ENCODE measurements at regions not wholly inside any gene's neighbourhood (a gene's known extent, or its start where the extent isn't known, plus 50 kb on each side); places are given as distances from the start of the nearest gene placed in this dataset.

GRCh38 chr4:149985981-149986380 is 92.3 kb upstream of the DCLK2 start:
- CTCF ChIA-PET: no interaction called here
- H2AFZ ChIP-seq: no peak overlapping the region
- no peak overlapping the region for H3K27ac ChIP-seq
- H3K9me2 ChIP-seq (ENCODE audit: insufficient read depth): no peaks in the 10 kb centered on the region
- no peaks in the 10 kb centered on the region for H3K9me3 ChIP-seq (ENCODE audit: insufficient read depth, low read depth)
- intact Hi-C loops (cut with micrococcal nuclease; ENCODE audit: unreplicated experiment): no loop called here
- no peaks in the 10 kb centered on the region for H3F3A ChIP-seq (ENCODE audit: insufficient read depth, low read depth)
- BruUV-seq (replicated peaks): no TSS peak
- POLR2A ChIA-PET (ENCODE audit: unreplicated experiment): no interaction called here
- no peak overlapping the region for H3K4me2 ChIP-seq
- H3K79me2 ChIP-seq (ENCODE audit: low read depth): no peaks in the 10 kb centered on the region
- TF ChIP-seq, protein P1, sequence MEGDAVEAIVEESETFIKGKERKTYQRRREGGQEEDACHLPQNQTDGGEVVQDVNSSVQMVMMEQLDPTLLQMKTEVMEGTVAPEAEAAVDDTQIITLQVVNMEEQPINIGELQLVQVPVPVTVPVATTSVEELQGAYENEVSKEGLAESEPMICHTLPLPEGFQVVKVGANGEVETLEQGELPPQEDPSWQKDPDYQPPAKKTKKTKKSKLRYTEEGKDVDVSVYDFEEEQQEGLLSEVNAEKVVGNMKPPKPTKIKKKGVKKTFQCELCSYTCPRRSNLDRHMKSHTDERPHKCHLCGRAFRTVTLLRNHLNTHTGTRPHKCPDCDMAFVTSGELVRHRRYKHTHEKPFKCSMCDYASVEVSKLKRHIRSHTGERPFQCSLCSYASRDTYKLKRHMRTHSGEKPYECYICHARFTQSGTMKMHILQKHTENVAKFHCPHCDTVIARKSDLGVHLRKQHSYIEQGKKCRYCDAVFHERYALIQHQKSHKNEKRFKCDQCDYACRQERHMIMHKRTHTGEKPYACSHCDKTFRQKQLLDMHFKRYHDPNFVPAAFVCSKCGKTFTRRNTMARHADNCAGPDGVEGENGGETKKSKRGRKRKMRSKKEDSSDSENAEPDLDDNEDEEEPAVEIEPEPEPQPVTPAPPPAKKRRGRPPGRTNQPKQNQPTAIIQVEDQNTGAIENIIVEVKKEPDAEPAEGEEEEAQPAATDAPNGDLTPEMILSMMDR (conservative IDR thresholded peaks at IDR 0.05): no peak
- TF ChIP-seq EZH2 (IDR thresholded peaks at IDR 0.05; ENCODE audit: low read depth): no peak
- no peak for DNase-seq
- no peaks in the 10 kb centered on the region for H3K27me3 ChIP-seq (ENCODE audit: insufficient read depth, low read depth)
- H4K20me1 ChIP-seq (ENCODE audit: insufficient read depth): no peaks in the 10 kb centered on the region
- no peaks in the 10 kb centered on the region for H3K4me1 ChIP-seq (replicated peaks; ENCODE audit: insufficient read depth)
- H3K36me3 ChIP-seq (ENCODE audit: low read depth): no peaks in the 10 kb centered on the region
- H3K4me3 ChIP-seq: no peak overlapping the region

- POLR2A ChIA-PET (ENCODE audit: unreplicated experiment): no interaction called here
- BruUV-seq (replicated peaks): no TSS peak
Measured at GRCh38 chr4:149986917-149987316, 91.3 kb upstream of the DCLK2 start.

GRCh38 chr4:149987330-149988086 is 90.7 kb upstream of the DCLK2 start:
- Histone ChIP-seq H3K4me1 (replicated peaks; ENCODE audit: insufficient read depth) (no peaks in the 10 kb centered on the region), H3K27me3 (ENCODE audit: insufficient read depth, low read depth) (no peaks in the 10 kb centered on the region), H3K27ac (no peak overlapping the region), H3K36me3 (ENCODE audit: low read depth) (no peaks in the 10 kb centered on the region), H3K4me3 (no peak overlapping the region), H3K9me3 (ENCODE audit: insufficient read depth, low read depth) (no peaks in the 10 kb centered on the region), H3K4me2 (no peak overlapping the region), H3K9me2 (ENCODE audit: insufficient read depth) (no peaks in the 10 kb centered on the region), H2AFZ (no peak overlapping the region), H3F3A (ENCODE audit: insufficient read depth, low read depth) (no peaks in the 10 kb centered on the region), H4K20me1 (ENCODE audit: insufficient read depth) (no peaks in the 10 kb centered on the region), H3K79me2 (ENCODE audit: low read depth) (no peaks in the 10 kb centered on the region)
- no peak for DNase-seq
- ChIA-PET CTCF (interaction anchor here (0.6 kb wide), 1 partner anchor 21 kb away, joined by 4 read pairs; no protein-coding TSS in a partner anchor), POLR2A (ENCODE audit: unreplicated experiment) (no interaction called here)
- intact Hi-C loops (cut with micrococcal nuclease; ENCODE audit: unreplicated experiment): no loop called here
- TF ChIP-seq, protein P1 (conservative IDR thresholded peaks at IDR 0.05): no peak
- TF ChIP-seq EZH2 (IDR thresholded peaks at IDR 0.05; ENCODE audit: low read depth): no peak
- BruUV-seq (replicated peaks): no TSS peak

More at GRCh38 chr4:149986917-149987316, 91.3 kb upstream of the DCLK2 start:
- Histone ChIP-seq H3K4me1 (replicated peaks; ENCODE audit: insufficient read depth) (no peaks in the 10 kb centered on the region), H3K27ac (no peak overlapping the region), H2AFZ (no peak overlapping the region), H3K4me2 (no peak overlapping the region), H3K79me2 (ENCODE audit: low read depth) (no peaks in the 10 kb centered on the region), H3K36me3 (ENCODE audit: low read depth) (no peaks in the 10 kb centered on the region), H3F3A (ENCODE audit: insufficient read depth, low read depth) (no peaks in the 10 kb centered on the region), H3K9me2 (ENCODE audit: insufficient read depth) (no peaks in the 10 kb centered on the region), H3K27me3 (ENCODE audit: insufficient read depth, low read depth) (no peaks in the 10 kb centered on the region), H3K9me3 (ENCODE audit: insufficient read depth, low read depth) (no peaks in the 10 kb centered on the region), H4K20me1 (ENCODE audit: insufficient read depth) (no peaks in the 10 kb centered on the region), H3K4me3 (no peak overlapping the region)
- DNase-seq: no peak
- no peak for TF ChIP-seq EZH2 (IDR thresholded peaks at IDR 0.05; ENCODE audit: low read depth)
- TF ChIP-seq, protein P1 (conservative IDR thresholded peaks at IDR 0.05): no peak
- CTCF ChIA-PET: no interaction called here
- intact Hi-C loops (cut with micrococcal nuclease; ENCODE audit: unreplicated experiment): no loop called here
